CD4-positive, alpha-beta T cell treated with Interleukin-17A for 1 hour (primary cell): ENCODE measurements at regions not wholly inside any gene's neighbourhood (a gene's known extent, or its start where the extent isn't known, plus 50 kb on each side); places are given as distances from the start of the nearest gene placed in this dataset.

Experiments
- DNase-seq: peaks from one replicate; pipeline ENCODE4 v3.0.0-alpha.2; 2020

DNA sequence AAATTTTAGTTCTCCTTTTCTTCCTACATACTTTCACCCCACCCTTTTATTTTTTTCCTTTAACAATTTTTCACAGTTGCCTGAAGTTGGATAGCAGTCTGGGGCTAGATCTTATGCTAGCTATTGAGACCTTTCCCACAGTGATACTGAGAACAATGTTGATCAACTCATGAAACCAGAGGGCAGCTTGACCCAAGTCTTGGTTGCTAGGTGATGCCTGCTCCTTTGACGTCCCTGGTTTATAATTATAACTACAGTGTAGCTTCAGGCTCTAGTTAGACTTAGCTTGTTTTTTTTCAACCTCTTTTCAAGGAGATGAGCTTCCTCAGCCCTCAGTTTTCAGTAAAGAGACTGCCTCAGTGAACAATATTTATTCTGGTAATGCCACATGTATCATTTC, 648.5 kb downstream of the IRS1 start:
- DNase-seq = no peak

- no peak for DNase-seq
These were observed 656.5 kb downstream of the IRS1 start for GRCh38 chr2:226143091-226143490.

- no peak for DNase-seq
These were observed 657.2 kb downstream of the IRS1 start for GRCh38 chr2:226142463-226142862.

GRCh38 chr2:226140594-226140993, 659.0 kb downstream of the IRS1 start:
- DNase-seq = no peak

DNA sequence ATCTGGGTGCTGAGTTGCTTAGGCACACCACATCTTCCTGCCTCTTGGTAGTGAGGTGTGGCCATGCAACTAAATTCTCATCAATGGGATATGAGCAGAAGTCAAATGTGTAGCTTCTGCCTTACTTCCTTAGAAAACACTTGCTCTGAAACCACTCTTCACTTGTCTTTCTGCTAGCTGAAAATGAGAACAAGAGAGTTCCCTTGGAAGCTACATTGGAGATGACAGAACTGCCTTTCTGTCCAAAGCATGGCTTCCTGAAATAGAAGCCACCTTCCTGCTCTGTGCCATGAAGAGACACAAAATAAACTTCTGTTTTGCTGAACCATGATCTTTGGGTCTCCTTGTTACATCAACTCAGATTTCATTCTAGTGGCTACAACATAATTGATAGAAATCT, 659.9 kb downstream of the IRS1 start:
- DNase-seq = no peak

DNA sequence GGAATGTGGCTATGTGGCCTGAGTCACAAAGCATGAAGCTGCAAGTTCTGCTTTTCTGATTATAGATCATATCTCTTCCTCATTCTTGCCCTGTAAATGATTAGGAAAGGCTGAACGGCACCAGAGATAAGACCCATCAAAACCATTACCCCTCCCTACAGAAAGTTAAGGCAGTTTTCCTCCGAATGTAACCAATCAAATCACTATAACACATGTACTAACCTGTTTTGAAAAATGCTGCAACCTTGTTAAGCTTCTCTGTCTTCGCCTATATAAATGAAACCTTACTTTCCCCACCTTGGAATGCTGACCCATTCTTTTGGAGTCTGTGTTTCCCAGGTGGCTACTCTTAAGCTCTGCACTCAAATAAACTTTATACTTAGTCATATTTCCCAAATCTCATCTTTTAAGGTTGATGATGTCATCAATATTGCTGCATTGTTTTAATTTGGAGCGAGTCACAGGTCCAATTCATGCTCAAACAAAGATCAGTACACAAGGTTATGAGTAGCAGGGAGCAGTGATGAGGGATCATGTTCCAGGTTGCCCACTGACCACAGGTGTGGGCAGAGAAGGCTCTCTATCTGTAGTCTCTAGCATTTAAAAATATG, 662.3 kb downstream of the IRS1 start:
- no peak for DNase-seq

DNA sequence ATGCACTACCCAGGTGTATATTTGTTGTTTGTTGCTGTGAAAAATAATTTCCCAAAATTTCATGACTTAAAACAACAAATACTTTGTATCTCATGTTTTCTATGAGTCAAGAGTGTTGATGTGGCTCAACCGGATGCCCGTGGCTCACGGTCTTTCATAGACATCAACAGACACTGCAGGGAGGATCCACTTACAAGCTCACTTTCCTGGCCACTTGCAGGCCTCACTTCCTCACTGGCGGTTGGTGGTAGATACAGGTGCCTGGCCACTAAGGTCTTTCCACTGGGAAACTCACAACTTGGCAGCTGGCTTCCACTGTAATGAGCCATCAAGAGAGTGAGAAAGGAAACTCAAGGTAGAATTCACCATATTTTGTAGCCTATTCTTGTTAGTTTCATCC, 662.9 kb downstream of the IRS1 start:
- DNase-seq = peak; percentile 4

GRCh38 chr2:226135861-226136548, 663.6 kb downstream of the IRS1 start:
- DNase-seq = no peak

DNA sequence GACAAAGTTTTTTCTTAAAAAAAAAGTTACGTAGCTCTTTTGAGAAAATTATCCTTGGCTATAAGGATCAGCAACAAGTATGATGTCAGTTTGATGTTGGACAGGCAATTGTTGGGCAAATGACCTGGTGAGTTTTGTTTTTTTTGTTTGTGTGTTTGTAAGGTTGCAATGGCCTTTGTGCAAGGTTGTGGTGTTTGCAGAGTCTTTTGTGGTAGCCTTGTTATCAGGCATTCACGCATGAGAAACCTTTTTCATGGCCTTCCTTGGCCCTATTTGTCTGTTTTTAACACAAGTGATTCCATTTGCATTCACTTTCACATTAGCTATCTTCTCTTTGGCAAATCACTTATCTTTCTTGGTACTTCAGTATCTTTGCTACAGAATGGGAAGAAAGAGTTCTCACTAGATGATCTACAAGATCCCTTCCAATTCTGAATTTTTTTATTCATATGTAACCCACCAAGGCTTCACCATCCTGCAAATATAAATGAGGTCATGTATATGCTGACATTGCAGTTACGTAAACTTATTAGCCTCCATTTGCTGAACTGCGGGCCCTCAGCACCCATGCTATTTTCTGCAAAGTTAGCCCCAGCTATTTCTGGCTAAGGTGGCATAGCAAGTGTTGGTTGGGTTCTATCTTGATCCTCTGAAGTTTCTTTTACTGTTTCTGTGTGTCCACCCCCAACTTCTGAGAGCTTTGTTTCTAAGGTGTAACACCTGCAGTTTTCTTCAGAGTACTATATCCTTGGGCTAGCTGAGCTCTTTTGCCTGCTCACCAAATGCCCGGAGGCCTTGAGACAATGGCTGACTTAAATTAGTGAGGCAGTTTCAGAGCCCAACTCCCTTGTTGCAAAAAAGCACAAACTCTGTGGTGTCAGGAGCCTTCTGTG, 667.1 kb downstream of the IRS1 start:
- no peak for DNase-seq

GRCh38 chr2:226131299-226131784, 668.3 kb downstream of the IRS1 start:
- no peak for DNase-seq

GRCh38 chr2:226130192-226130591, 669.4 kb downstream of the IRS1 start:
- no peak for DNase-seq

GRCh38 chr2:226127682-226128081, 671.9 kb downstream of the IRS1 start:
- DNase-seq = no peak

GRCh38 chr2:226126104-226126503, 673.5 kb downstream of the IRS1 start:
- DNase-seq = no peak

- no peak for DNase-seq
These were observed 674.3 kb downstream of the IRS1 start for GRCh38 chr2:226125176-226125883.

DNA sequence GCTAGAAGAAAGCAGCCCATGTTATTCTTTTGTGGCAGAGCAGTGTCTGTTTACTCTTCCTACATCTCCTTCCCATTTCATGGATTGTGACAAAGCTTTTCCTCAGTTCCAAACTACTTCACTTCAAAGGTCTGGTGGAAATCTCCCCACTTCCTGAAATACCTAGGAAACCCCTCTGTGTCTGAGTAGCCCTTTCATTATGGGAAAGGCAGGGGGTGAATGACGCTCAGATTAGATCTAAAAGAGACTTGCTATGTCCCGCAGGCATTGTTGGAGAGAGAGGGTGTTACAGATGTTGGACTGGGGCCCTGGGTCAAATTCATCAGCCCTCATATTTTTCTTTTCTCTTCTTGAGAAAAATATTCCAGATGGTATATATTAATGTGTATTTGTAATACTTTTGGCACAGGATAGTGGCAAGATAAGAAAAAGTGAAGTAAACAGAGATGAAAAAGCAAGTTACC, 675.0 kb downstream of the IRS1 start:
- no peak for DNase-seq

DNA sequence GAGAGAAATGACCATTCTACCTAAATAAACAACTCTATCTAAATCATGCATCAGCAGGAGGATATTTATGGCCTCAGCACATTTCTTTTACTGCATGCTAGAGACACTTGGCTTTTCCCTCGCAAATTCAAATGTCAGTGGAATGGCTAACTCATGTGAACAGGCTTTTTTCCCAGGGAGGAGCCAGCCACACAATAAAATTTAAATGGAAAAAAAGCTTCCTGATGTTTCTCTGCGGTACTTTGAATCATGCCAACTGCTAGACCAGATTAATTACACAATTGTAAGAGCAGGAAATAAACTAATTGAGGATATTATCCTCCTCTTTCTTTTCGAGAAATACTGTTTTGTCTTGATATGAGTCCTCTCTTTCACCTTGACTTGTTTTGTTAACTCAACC, 676.3 kb downstream of the IRS1 start:
- DNase-seq = no peak

DNA sequence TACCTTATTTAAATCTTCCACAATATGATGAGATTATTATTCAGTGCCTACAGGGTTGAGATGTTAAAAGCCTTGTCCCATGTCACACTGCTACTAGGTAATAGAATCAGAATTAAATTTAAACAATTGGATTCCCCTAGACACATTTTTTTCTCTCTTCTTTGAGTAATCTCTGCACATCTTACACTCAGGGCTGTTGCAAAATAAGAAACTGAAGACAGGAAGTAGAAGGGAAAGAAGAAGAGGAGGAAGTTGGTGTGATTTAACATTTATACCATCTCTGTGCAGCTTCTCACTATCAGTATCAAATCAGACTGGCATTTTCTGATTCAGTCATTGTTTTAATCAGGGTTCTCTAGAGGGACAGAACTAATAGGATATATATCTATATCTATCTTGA, 677.6 kb downstream of the IRS1 start:
- DNase-seq = no peak

GRCh38 chr2:226121046-226121738, 678.4 kb downstream of the IRS1 start:
- DNase-seq = no peak

DNA sequence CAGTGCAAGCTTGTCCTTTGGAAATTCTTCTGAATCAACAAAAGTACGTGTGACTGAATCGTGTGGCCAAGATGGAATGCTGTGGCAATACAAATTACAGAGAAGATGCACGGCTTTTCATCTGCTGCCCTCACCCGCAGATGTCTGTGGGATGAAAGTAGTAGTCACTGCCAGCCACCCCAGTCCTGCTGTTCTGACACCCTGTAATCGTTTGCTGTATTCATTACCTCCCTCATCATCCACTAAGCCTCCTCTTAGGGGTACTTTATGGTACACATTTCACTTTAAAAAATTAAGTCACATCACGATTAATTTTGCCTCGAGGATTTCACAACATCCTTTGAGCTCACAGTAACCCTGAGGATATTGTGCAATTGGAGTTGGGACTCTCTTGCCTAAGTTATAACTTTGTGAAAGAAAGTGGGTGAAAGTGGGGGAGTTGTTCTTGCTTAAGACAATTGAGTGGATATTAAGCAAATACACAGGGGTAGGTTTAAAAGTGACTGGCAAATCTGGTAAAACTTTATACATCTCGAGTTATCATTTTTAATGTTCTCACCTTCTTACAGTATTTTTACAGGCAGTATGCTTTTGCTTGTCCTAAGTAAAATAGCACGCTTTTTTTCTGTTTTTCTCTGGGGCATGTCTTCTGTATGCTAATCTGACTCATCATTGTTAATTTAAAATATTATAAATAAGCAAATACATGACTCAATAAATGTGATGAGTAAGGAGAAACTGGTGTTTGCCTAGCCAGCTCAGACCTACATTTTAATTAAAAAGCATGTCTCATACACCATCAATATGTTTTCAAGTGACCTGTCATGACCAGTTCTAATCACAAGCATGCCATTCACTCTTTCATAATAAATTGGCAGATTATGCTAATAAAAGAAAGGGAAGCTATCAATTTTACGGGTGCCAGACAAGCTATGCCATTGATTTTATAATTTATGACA, 680.9 kb downstream of the IRS1 start:
- DNase-seq = peak; percentile 7

- DNase-seq = no peak
These were observed 682.0 kb downstream of the IRS1 start for GRCh38 chr2:226117510-226118065.

- DNase-seq = no peak
These were observed 683.3 kb downstream of the IRS1 start for GRCh38 chr2:226116346-226116745.
